Parathyroid adenoma (tissue), 2 donors: ENCODE measurements at regions not wholly inside any gene's neighbourhood (a gene's known extent, or its start where the extent isn't known, plus 50 kb on each side); places are given as distances from the start of the nearest gene placed in this dataset.

Experiments used
- H2AFZ ChIP-seq: fragments of 300-600 bp; sonication (generic); one replicate; pipeline ENCODE4 v1.7.0; 2017; ENCODE audit warnings: antibody characterized with exemption, mild to moderate bottlenecking
- H3K27ac ChIP-seq: fragments of 300-600 bp; sonication (generic); one replicate; pipeline ENCODE4 v1.7.0; 2017
- H3K27me3 ChIP-seq: fragments of 300-600 bp; sonication (generic); one replicate; pipeline ENCODE4 v1.7.0; 2017; ENCODE audit warnings: low read length; ENCODE audit not compliant: control insufficient read depth, insufficient read depth
- H3K36me3 ChIP-seq: fragments of 300-600 bp; sonication (generic); one replicate; pipeline ENCODE4 v1.7.0; 2017; ENCODE audit warnings: low read length; ENCODE audit not compliant: control insufficient read depth, insufficient read depth
- H3K4me1 ChIP-seq: fragments of 300-600 bp; sonication (generic); one replicate; pipeline ENCODE4 v1.7.0; 2017; ENCODE audit warnings: control low read depth
- H3K4me2 ChIP-seq: fragments of 300-600 bp; sonication (generic); one replicate; pipeline ENCODE4 v1.7.0; 2017; ENCODE audit warnings: low read length
- H3K4me3 ChIP-seq: fragments of 300-600 bp; sonication (generic); one replicate; pipeline ENCODE4 v1.7.0; 2017; ENCODE audit warnings: low read depth, low read length
- H3K79me2 ChIP-seq: fragments of 300-600 bp; sonication (generic); one replicate; pipeline ENCODE4 v1.7.0; 2017; ENCODE audit warnings: control low read depth
- H3K9ac ChIP-seq: fragments of 300-600 bp; sonication (generic); one replicate; pipeline ENCODE4 v1.7.0; 2017; ENCODE audit warnings: mild to moderate bottlenecking
- H3K9me3 ChIP-seq: fragments of 300-600 bp; sonication (generic); one replicate; pipeline ENCODE4 v1.7.0; 2017; ENCODE audit warnings: low read length; ENCODE audit not compliant: control insufficient read depth
- TF ChIP-seq, protein P1 (sequence below): fragments of 300-600 bp; sonication (generic); IDR thresholded peaks from one replicate; pipeline ENCODE4 v1.7.0; 2017; ENCODE audit warnings: antibody characterized with exemption, mild to moderate bottlenecking
- donor health status: primary hyperparathyroidism.

DNA sequence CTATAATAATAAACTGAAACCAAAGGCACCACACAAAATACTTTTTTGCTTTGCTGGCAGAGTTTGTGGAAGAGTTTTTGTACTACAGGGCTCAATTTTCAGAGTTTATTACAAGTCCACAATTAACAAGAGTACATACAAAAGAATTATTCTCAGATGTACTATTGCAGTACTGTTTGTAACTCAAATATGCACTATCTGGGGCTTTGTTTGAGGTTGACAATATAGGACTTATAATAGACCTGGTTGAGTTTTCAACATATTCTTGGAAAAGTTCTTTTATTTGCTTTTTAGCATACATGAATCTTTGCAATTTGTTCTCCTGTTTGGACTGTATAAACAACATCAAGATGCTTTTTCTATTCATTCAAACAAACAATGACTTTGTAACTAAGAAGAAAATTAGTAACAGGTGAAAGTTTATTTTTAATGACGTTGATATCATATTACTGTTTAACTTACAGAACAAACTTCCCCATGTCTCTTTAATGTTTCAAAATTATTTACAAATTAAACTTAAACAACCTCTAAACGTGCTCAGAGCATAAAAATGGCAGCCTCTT, 407.4 kb upstream of the PRICKLE1 start:
- no peak overlapping the region for H3K4me3 ChIP-seq
- no peaks in the 10 kb centered on the region for H3K27me3 ChIP-seq
- no peak overlapping the region for H3K27ac ChIP-seq
- H2AFZ ChIP-seq: no peak overlapping the region
- H3K9ac ChIP-seq: no peak overlapping the region
- no peaks in the 10 kb centered on the region for H3K9me3 ChIP-seq
- no peaks in the 10 kb centered on the region for H3K79me2 ChIP-seq
- TF ChIP-seq, protein P1, sequence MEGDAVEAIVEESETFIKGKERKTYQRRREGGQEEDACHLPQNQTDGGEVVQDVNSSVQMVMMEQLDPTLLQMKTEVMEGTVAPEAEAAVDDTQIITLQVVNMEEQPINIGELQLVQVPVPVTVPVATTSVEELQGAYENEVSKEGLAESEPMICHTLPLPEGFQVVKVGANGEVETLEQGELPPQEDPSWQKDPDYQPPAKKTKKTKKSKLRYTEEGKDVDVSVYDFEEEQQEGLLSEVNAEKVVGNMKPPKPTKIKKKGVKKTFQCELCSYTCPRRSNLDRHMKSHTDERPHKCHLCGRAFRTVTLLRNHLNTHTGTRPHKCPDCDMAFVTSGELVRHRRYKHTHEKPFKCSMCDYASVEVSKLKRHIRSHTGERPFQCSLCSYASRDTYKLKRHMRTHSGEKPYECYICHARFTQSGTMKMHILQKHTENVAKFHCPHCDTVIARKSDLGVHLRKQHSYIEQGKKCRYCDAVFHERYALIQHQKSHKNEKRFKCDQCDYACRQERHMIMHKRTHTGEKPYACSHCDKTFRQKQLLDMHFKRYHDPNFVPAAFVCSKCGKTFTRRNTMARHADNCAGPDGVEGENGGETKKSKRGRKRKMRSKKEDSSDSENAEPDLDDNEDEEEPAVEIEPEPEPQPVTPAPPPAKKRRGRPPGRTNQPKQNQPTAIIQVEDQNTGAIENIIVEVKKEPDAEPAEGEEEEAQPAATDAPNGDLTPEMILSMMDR: no peak
- H3K4me2 ChIP-seq: no peak overlapping the region
- no peaks in the 10 kb centered on the region for H3K4me1 ChIP-seq
- no peaks in the 10 kb centered on the region for H3K36me3 ChIP-seq

DNA sequence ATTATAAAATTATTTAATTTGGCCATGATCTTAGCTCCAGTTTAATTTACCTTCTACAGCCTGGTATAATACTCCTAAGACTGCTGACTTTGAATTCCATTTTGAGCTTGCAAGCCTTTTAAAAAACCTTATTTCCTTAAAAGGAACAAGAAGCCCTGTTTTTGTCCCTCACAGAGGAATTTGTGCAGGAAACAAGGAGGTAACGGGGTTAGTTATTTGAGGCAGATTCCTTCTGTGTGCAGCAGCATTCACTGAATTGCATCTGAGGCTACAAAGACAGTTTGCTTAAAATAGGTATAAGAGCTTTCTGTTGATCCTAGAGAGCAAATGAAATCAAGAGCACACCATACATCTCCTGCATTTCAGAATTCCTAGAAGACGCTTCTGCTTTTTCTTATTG, 403.3 kb upstream of the PRICKLE1 start:
- no peaks in the 10 kb centered on the region for H3K4me1 ChIP-seq
- no peaks in the 10 kb centered on the region for H3K79me2 ChIP-seq
- H3K4me3 ChIP-seq: no peak overlapping the region
- no peak overlapping the region for H2AFZ ChIP-seq
- no peaks in the 10 kb centered on the region for H3K36me3 ChIP-seq
- no peak overlapping the region for H3K27ac ChIP-seq
- H3K4me2 ChIP-seq: no peak overlapping the region
- no peak overlapping the region for H3K9ac ChIP-seq
- TF ChIP-seq, protein P1: no peak
- H3K9me3 ChIP-seq: no peaks in the 10 kb centered on the region
- H3K27me3 ChIP-seq: no peaks in the 10 kb centered on the region

DNA sequence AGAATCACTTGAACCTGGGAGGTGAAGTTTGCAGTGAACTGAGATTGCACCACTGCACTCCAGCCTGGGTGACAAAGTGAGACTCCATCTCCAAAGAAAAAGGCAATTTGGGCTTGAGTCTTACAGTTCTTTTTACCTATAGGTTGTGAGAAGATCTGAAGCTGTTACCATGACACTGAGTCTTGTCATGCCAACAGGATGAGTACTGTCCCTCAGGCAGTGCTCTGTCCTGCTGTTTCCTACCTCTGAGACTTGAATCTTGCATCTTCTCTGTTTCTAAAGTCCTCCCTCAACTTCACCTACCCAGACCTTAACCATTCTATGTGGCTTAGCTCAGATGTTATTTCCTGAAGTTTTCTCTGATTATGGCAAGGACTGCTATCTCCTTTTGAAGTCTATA, 400.8 kb upstream of the PRICKLE1 start:
- no peaks in the 10 kb centered on the region for H3K4me1 ChIP-seq
- no peak overlapping the region for H3K9ac ChIP-seq
- no peaks in the 10 kb centered on the region for H3K79me2 ChIP-seq
- no peak overlapping the region for H3K27ac ChIP-seq
- no peaks in the 10 kb centered on the region for H3K9me3 ChIP-seq
- H3K36me3 ChIP-seq: no peaks in the 10 kb centered on the region
- no peaks in the 10 kb centered on the region for H3K27me3 ChIP-seq
- H2AFZ ChIP-seq: no peak overlapping the region
- no peak overlapping the region for H3K4me3 ChIP-seq
- no peak overlapping the region for H3K4me2 ChIP-seq
- TF ChIP-seq, protein P1: no peak

DNA sequence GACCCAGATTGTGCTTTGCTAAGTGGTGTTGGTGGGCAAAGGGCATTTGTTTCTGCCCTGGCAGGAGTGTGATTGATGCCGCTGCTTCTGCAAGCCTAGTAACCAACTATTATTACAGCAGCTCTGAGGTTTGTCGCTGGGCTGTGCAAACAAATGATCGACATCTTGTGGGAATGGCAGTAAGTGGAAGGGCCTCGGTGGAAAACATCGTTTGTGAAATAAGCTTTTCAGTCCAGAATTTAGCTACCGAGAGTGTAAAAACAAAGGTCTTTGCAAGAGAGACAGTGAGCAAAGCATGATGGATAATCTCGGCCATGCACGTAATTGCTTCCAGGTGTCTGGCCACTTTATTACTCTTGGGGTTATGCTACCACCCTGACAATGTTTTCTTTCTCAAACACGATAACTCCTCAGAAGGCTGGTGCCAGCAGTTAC, 397.7 kb upstream of the PRICKLE1 start:
- no peak overlapping the region for H3K9ac ChIP-seq
- no peaks in the 10 kb centered on the region for H3K9me3 ChIP-seq
- no peaks in the 10 kb centered on the region for H3K36me3 ChIP-seq
- no peaks in the 10 kb centered on the region for H3K4me1 ChIP-seq
- H3K27me3 ChIP-seq: no peaks in the 10 kb centered on the region
- H3K27ac ChIP-seq: no peak overlapping the region
- H2AFZ ChIP-seq: no peak overlapping the region
- H3K79me2 ChIP-seq: no peaks in the 10 kb centered on the region
- no peak overlapping the region for H3K4me2 ChIP-seq
- H3K4me3 ChIP-seq: no peak overlapping the region
- TF ChIP-seq, protein P1: no peak

DNA sequence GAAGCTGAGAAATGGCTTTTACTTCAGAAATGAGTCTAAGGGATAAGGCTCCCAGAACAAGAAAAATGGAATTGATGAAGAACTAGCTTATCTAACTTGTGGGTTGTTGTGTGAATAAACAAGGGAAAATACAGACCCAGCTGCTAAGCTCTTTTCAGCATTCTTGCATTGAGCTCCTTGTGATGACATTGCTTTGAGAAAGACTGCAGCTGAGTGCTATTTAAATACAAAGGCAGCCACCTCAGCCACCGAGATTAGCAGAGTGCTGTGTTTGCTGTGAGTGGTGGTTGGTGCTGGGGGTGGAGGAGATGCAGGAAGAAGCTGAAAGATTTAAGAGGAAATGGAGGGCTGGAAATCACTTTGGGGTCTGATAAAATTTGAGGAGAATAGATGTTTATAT, 396.0 kb upstream of the PRICKLE1 start:
- no peak overlapping the region for H3K27ac ChIP-seq
- no peaks in the 10 kb centered on the region for H3K9me3 ChIP-seq
- H3K4me1 ChIP-seq: no peaks in the 10 kb centered on the region
- H3K9ac ChIP-seq: no peak overlapping the region
- H3K36me3 ChIP-seq: no peaks in the 10 kb centered on the region
- no peaks in the 10 kb centered on the region for H3K27me3 ChIP-seq
- H3K79me2 ChIP-seq: no peaks in the 10 kb centered on the region
- no peak overlapping the region for H3K4me3 ChIP-seq
- no peak overlapping the region for H3K4me2 ChIP-seq
- TF ChIP-seq, protein P1: no peak
- H2AFZ ChIP-seq: no peak overlapping the region
